Stimulated activated CD4-positive, alpha-beta T cell treated with anti-CD3 and anti-CD28 coated beads, Interleukin-1b, Interleukin-23, amount 100 ng/mL, for 4 hours (primary cell): ENCODE measurements at regions not wholly inside any gene's neighbourhood (a gene's known extent, or its start where the extent isn't known, plus 50 kb on each side); places are given as distances from the start of the nearest gene placed in this dataset.

Source experiments
- DNase-seq, 2 donors: peaks; one replicate each; pipeline ENCODE4 v3.0.0-alpha.2; 2020; ENCODE audit warnings: low read depth in 2 of 2

GRCh38 chr15:39075756-39076341 is 505.0 kb upstream of the THBS1 start:
- no peak for DNase-seq

- no peak for DNase-seq
These were observed 502.9 kb upstream of the THBS1 start for GRCh38 chr15:39078026-39078425.

- no peak for DNase-seq
These were observed 501.5 kb upstream of the THBS1 start for GRCh38 chr15:39079296-39079847.

GRCh38 chr15:39083213-39083612 is 497.7 kb upstream of the THBS1 start:
- DNase-seq: no peak

- DNase-seq: no peak
These were observed 496.0 kb upstream of the THBS1 start for GRCh38 chr15:39084674-39085530.

GRCh38 chr15:39086641-39087040 is 494.2 kb upstream of the THBS1 start:
- DNase-seq: no peak

- DNase-seq: no peak
These were observed 492.7 kb upstream of the THBS1 start for GRCh38 chr15:39088156-39088555.

GRCh38 chr15:39092354-39092753 is 488.5 kb upstream of the THBS1 start:
- DNase-seq: no peak

GRCh38 chr15:39092761-39093160 is 488.1 kb upstream of the THBS1 start:
- no peak for DNase-seq

GRCh38 chr15:39094116-39094515 is 486.8 kb upstream of the THBS1 start:
- DNase-seq: no peak

- DNase-seq: no peak
These were observed 485.5 kb upstream of the THBS1 start for GRCh38 chr15:39095218-39095879.

GRCh38 chr15:39096608-39097205 is 484.2 kb upstream of the THBS1 start:
- no peak for DNase-seq

- no peak for DNase-seq
These were observed 481.4 kb upstream of the THBS1 start for GRCh38 chr15:39099524-39099923.

GRCh38 chr15:39100106-39100660 is 480.7 kb upstream of the THBS1 start:
- DNase-seq: no peak

- no peak for DNase-seq
These were observed 478.4 kb upstream of the THBS1 start for GRCh38 chr15:39102431-39102830.

- no peak for DNase-seq
These were observed 473.9 kb upstream of the THBS1 start for GRCh38 chr15:39106950-39107349.

GRCh38 chr15:39108021-39108420 is 472.9 kb upstream of the THBS1 start:
- no peak for DNase-seq

- no peak for DNase-seq
These were observed 470.5 kb upstream of the THBS1 start for GRCh38 chr15:39110336-39110735.

- DNase-seq: no peak
These were observed 470.1 kb upstream of the THBS1 start for GRCh38 chr15:39110746-39111145.

- DNase-seq: no peak
These were observed 467.1 kb upstream of the THBS1 start for GRCh38 chr15:39113741-39114140.

- DNase-seq: no peak
These were observed 466.0 kb upstream of the THBS1 start for GRCh38 chr15:39114690-39115378.
